ENCODE measurements at regions not wholly inside any gene's neighbourhood (a gene's known extent, or its start where the extent isn't known, plus 50 kb on each side); places are given as distances from the start of the nearest gene placed in this dataset.
"Not testable (repeated sequence)": the region's sequence is repeated elsewhere in the genome, so short reads cannot be mapped to it uniquely, and the experiment has no call there.

DNA sequence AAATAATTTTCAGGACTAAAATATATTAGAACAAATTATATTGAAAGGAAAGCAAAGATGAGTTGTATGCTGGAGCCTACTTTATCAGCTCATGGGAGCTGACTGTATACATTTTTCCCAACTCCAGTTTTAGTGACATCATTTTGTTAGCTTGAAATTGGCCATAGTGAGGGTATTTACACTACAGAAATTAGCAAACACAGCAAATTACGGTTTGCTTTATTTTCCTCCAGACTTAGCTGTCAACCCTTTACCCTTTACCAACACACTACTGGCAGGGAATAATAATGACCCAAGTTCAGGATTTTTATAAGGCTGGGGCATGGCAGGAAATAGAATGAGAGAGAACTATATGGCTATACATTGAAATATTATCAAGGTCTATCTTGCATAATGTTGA lies 120.3 kb upstream of the PRSS1 start:
- no peak for DNase-seq (ENCODE audit: low read depth in 1 of 2, low spot score in 1 of 2)
- no peak for TF ChIP-seq JUND (IDR thresholded peaks at IDR 0.05; ENCODE audit: low read depth)
- in situ Hi-C loops (cut with HindIII; ENCODE audit: low pct_unique_long_range_greater_than_20kb, low sequenced_read_pairs) = no loop called here

- DNase-seq (ENCODE audit: low read depth in 1 of 2, low spot score in 1 of 2); in situ Hi-C loops (cut with HindIII; ENCODE audit: low pct_unique_long_range_greater_than_20kb, low sequenced_read_pairs): not testable (repeated sequence)
Measured at GRCh38 chr7:142627223-142627622, 122.0 kb upstream of the PRSS1 start.

GRCh38 chr7:142626420-142627035 lies 122.7 kb upstream of the PRSS1 start:
- TF ChIP-seq JUND (IDR thresholded peaks at IDR 0.05; ENCODE audit: low read depth) = no peak
- in situ Hi-C loops (cut with HindIII; ENCODE audit: low pct_unique_long_range_greater_than_20kb, low sequenced_read_pairs) = no loop called here
- DNase-seq (ENCODE audit: low read depth in 1 of 2, low spot score in 1 of 2) = peak in 1 of 2 experiments; percentile 63

DNA sequence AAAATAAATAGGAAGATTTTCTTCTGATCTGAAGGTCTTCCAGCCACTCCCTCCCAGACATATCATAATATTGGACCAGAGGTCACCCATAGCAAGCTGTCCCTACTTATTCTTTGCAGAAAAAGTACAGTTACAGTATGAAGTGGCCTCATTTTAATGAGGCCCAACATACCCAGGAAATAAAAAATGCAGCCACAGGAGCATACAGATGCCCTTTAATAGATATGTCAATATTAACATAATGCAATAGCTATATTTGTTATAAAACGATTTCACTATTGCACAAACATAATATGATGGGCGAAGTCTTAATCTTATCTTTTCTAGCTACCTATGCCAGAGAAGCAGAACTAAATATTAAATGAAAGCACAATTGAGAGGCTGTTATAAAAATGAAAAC lies 124.1 kb upstream of the PRSS1 start:
- in situ Hi-C loops (cut with HindIII; ENCODE audit: low pct_unique_long_range_greater_than_20kb, low sequenced_read_pairs); DNase-seq (ENCODE audit: low read depth in 1 of 2, low spot score in 1 of 2): not testable (repeated sequence)

- no peak for TF ChIP-seq JUND (IDR thresholded peaks at IDR 0.05; ENCODE audit: low read depth)
- no peak for DNase-seq (ENCODE audit: low read depth in 1 of 2, low spot score in 1 of 2)
- in situ Hi-C loops (cut with HindIII; ENCODE audit: low pct_unique_long_range_greater_than_20kb, low sequenced_read_pairs) = no loop called here
Measured at GRCh38 chr7:142620402-142620801, 128.9 kb upstream of the PRSS1 start.

DNA sequence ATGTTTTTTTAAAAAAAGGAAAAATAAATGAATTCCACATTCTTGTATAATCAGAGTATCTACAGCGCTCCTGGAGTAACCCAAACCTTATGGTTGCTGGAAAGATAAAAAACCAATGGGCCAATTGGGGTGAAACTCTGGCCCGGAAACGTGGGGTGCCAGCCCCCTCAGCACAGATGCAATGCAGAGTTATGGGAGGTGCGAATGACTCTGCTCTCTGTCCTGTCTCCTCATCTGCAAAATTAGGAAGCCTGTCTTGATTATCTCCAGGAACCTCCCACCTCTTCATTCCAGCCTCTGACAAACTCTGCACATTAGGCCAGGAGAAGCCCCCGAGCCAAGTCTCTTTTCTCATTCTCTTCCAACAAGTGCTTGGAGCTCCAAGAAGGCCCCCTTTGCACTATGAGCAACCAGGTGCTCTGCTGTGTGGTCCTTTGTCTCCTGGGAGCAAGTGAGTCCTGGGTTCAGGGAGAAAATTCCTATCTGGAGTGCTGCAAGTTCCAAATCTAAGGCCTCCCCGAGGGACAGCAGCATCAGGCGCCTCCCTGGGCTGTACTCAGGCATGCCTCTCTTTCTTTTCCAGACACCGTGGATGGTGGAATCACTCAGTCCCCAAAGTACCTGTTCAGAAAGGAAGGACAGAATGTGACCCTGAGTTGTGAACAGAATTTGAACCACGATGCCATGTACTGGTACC lies 130.5 kb upstream of the PRSS1 start:
- in situ Hi-C loops (cut with HindIII; ENCODE audit: low pct_unique_long_range_greater_than_20kb, low sequenced_read_pairs) = no loop called here
- no peak for DNase-seq (ENCODE audit: low read depth in 1 of 2, low spot score in 1 of 2)
- TF ChIP-seq JUND (IDR thresholded peaks at IDR 0.05; ENCODE audit: low read depth) = no peak

DNA sequence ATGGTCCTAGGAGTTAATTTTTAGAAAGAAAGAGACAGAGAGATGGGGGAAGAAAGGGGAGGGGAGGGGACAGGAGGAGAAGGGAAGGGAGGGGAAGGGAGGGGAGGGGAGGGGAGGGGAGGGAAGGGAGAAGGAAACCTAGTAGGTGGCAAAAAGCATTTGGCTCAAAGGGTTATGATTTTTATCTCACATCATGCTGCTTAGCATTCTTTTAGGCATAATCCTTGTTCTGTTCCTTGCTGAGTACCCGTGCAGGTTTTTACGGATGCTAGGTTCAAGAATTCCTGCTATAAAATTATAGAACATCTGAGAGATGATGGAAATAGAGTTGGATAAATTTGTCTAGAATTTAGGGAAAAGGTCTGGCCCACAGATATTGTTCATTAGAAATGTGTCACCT lies 132.4 kb upstream of the PRSS1 start:
- in situ Hi-C loops (cut with HindIII; ENCODE audit: low pct_unique_long_range_greater_than_20kb, low sequenced_read_pairs) = no loop called here
- no peak for DNase-seq (ENCODE audit: low read depth in 1 of 2, low spot score in 1 of 2)

DNA sequence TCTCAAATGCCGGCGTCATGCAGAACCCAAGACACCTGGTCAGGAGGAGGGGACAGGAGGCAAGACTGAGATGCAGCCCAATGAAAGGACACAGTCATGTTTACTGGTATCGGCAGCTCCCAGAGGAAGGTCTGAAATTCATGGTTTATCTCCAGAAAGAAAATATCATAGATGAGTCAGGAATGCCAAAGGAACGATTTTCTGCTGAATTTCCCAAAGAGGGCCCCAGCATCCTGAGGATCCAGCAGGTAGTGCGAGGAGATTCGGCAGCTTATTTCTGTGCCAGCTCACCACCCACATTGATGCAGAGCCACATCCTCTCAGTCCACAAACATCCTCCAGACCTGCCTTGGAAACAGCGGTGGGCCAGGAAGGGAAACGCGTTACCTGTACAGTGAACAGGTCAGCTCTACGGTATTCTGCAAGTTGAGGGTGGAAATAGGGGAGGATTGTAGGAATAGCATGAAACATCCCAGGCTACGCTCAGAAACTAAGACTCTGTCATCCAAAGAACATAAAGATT lies 133.1 kb upstream of the PRSS1 start:
- in situ Hi-C loops (cut with HindIII; ENCODE audit: low pct_unique_long_range_greater_than_20kb, low sequenced_read_pairs) = no loop called here
- no peak for TF ChIP-seq JUND (IDR thresholded peaks at IDR 0.05; ENCODE audit: low read depth)
- no peak for DNase-seq (ENCODE audit: low read depth in 1 of 2, low spot score in 1 of 2)

More for the DNA sequence above, 132.4 kb upstream of the PRSS1 start:
- no peak for TF ChIP-seq JUND (IDR thresholded peaks at IDR 0.05; ENCODE audit: low read depth)

DNA sequence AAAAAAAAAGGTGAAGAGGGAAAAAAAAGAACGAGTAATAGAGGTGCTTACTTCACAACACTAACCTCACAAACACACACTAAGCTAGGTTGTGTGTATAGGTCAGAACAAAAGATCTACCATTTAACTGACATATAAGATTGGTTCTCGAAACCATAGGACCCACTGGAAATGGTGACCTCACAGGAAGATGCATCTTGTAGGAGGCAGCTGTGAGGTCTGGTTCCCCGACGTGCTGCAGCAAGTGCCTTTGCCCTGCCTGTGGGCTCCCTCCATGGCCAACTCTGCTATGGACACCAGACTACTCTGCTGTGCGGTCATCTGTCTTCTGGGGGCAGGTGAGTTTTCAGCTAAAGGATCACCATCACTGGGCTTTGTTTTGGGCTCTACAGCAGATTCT lies 133.8 kb upstream of the PRSS1 start:
- in situ Hi-C loops (cut with HindIII; ENCODE audit: low pct_unique_long_range_greater_than_20kb, low sequenced_read_pairs) = no loop called here
- no peak for TF ChIP-seq JUND (IDR thresholded peaks at IDR 0.05; ENCODE audit: low read depth)
- no peak for DNase-seq (ENCODE audit: low read depth in 1 of 2, low spot score in 1 of 2)

- TF ChIP-seq JUND (IDR thresholded peaks at IDR 0.05; ENCODE audit: low read depth) = no peak
- DNase-seq (ENCODE audit: low read depth in 1 of 2, low spot score in 1 of 2) = no peak
- in situ Hi-C loops (cut with HindIII; ENCODE audit: low pct_unique_long_range_greater_than_20kb, low sequenced_read_pairs) = no loop called here
Measured at GRCh38 chr7:142614116-142614515, 135.2 kb upstream of the PRSS1 start.

GRCh38 chr7:142612237-142612881 lies 136.9 kb upstream of the PRSS1 start:
- in situ Hi-C loops (cut with HindIII; ENCODE audit: low pct_unique_long_range_greater_than_20kb, low sequenced_read_pairs) = no loop called here
- DNase-seq (ENCODE audit: low read depth in 1 of 2, low spot score in 1 of 2) = no peak
- TF ChIP-seq JUND (IDR thresholded peaks at IDR 0.05; ENCODE audit: low read depth) = no peak

DNA sequence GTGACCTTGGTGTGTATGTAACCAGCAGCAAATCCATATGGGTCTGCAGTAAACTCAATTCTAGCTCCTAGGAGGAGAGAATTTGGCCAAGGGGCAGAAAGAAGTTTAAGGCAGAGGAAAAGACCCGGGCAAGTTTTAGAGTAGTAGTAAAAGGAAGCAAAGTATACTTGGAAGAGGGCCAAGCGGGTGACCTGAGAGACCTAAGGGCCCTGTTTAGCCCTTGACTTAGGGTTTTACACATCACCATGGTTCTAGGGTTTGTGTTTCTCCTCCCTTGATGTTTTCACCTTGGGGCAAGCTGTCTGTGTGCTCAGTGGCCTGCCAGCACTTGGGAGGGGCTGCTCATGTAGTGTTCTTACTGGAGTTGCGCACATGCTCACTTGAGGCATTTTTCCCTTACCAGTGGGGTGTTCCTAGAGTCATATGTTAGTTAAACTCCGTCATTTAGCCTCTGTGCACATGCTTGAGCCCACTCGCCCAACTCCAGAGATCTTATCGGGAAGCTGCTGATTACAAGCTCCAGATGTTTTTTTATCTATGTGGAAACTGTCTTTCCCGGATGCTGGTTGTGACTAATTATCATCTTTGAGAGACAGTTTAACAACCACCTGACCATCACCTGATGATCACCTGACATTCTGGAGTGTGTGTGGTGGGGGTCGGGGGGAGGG lies 137.6 kb upstream of the PRSS1 start:
- TF ChIP-seq JUND (IDR thresholded peaks at IDR 0.05; ENCODE audit: low read depth) = no peak
- DNase-seq (ENCODE audit: low read depth in 1 of 2, low spot score in 1 of 2) = no peak
- in situ Hi-C loops (cut with HindIII; ENCODE audit: low pct_unique_long_range_greater_than_20kb, low sequenced_read_pairs) = no loop called here

All from T47D (cell line).